H1 (cell line): ENCODE measurements at regions not wholly inside any gene's neighbourhood (a gene's known extent, or its start where the extent isn't known, plus 50 kb on each side); places are given as distances from the start of the nearest gene placed in this dataset.
"Not testable (repeated sequence)": the region's sequence is repeated elsewhere in the genome, so short reads cannot be mapped to it uniquely, and the experiment has no call there.

Experiments used
- CTCF ChIP-seq, 3 experiments: IDR thresholded peaks; 1 replicate in 2 of 3; 2 replicates in 1 of 3; pipeline versions ENCODE4 v1.5.1 to v1.6.1; 2011; ENCODE audit warnings: low read length in 3 of 3, mild to moderate bottlenecking in 3 of 3, inconsistent platforms in 2 of 3, low read depth in 1 of 3, moderate library complexity in 1 of 3; ENCODE audit not compliant: insufficient read depth in 1 of 3; ENCODE audit errors: control extremely low read depth in 1 of 3
- GABPA ChIP-seq: IDR thresholded peaks from 2 replicates; pipeline ENCODE4 v1.6.1; 2011; ENCODE audit warnings: mild to moderate bottlenecking, low read length, moderate library complexity, borderline replicate concordance; ENCODE audit not compliant: insufficient read depth
- HDAC2 ChIP-seq, 2 experiments: fragments of 300-600 bp in 1 of 2; sonication (generic) in 1 of 2; IDR thresholded peaks; 2 replicates each; pipeline ENCODE4 v1.6.1; 2011 to 2012; ENCODE audit warnings: low read depth in 2 of 2, low read length in 2 of 2, mild to moderate bottlenecking in 2 of 2, moderate library complexity in 2 of 2, borderline replicate concordance in 1 of 2, inconsistent platforms in 1 of 2
- RAD21 ChIP-seq, 2 experiments: IDR thresholded peaks in 1 of 2; conservative IDR thresholded peaks in 1 of 2; 2 replicates each; pipeline ENCODE4 v1.6.1; 2011; ENCODE audit warnings: low read depth in 2 of 2, low read length in 2 of 2, improper control_type of control experiment in 1 of 2, inconsistent platforms in 1 of 2, mild to moderate bottlenecking in 1 of 2, moderate library complexity in 1 of 2
- SIN3A ChIP-seq, 2 experiments: IDR thresholded peaks in 1 of 2; conservative IDR thresholded peaks in 1 of 2; 2 replicates each; pipeline ENCODE4 v1.6.1; 2011 to 2012; ENCODE audit warnings: low read length in 2 of 2, improper control_type of control experiment in 1 of 2, low read depth in 1 of 2, mild to moderate bottlenecking in 1 of 2

DNA sequence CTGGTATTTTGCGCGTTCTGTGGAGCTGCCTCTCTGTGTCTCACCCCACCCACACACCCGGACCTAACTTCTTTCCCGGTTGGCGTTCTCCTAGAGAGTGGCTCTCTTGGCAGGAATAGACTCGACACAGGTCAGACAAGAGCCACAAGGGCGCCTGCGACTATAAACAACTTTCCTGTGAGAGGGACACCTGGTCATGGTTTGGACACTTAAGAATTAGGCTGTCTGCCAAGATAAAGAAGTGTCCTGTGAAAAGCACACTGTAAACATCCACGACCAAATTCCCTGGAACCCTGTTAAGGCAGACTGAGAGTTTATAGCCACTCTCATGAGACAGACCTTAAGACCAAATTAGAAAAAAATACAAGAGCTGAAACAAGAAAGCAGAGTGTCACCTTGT is 192.9 kb upstream of the ATP6AP2 start:
- TF ChIP-seq CTCF (IDR thresholded peaks at IDR 0.05; ENCODE audit: control extremely low read depth in 1 of 3, insufficient read depth in 1 of 3, low read depth in 1 of 3, low read length in 3 of 3); HDAC2 (IDR thresholded peaks at IDR 0.05; ENCODE audit: borderline replicate concordance in 1 of 2, low read depth in 2 of 2, low read length in 2 of 2); RAD21 (IDR thresholded peaks at IDR 0.05 in 1 of 2, conservative IDR thresholded peaks at IDR 0.05 in 1 of 2; ENCODE audit: low read depth in 2 of 2, low read length in 2 of 2); SIN3A (conservative IDR thresholded peaks at IDR 0.05 in 1 of 2, IDR thresholded peaks at IDR 0.05 in 1 of 2; ENCODE audit: low read depth in 1 of 2, low read length in 2 of 2); GABPA: not testable (repeated sequence)
